Lower leg skin (tissue), 4 donors: ENCODE measurements at regions not wholly inside any gene's neighbourhood (a gene's known extent, or its start where the extent isn't known, plus 50 kb on each side); places are given as distances from the start of the nearest gene placed in this dataset.

Experiments used
- DNase-seq, 2 donors: peaks; one replicate each; pipeline ENCODE4 v3.0.0-alpha.2; 2019; ENCODE audit warnings: low spot score in 2 of 2
- H3K4me3 ChIP-seq: fragments of 200-600 bp; sonication (generic); 2 replicates; pipeline ENCODE4 v1.5.1; 2017; ENCODE audit warnings: mild to moderate bottlenecking, low read depth; ENCODE audit not compliant: poor library complexity, severe bottlenecking
- CTCF ChIP-seq, 3 donors: fragments of 450-650 bp; IDR thresholded peaks; one replicate each; pipeline ENCODE4 v1.5.1; 2016; ENCODE audit warnings: antibody characterized with exemption in 3 of 3, mild to moderate bottlenecking in 3 of 3, moderate library complexity in 2 of 3
- POLR2A ChIP-seq, 2 donors: fragments of 450-650 bp; IDR thresholded peaks; one replicate each; pipeline ENCODE4 v1.6.1; 2016 to 2017; ENCODE audit warnings: antibody characterized with exemption in 2 of 2, mild to moderate bottlenecking in 1 of 2, moderate library complexity in 1 of 2
- WGBS, 2 donors: methylation state at CpG; one replicate each; pipeline ENCODE4 v1.1.5; 2018; 5-methylcytosine and 5-hydroxymethylcytosine counted together
- intact Hi-C: fragments of 100-400 bp; cut with DNase I; formaldehyde crosslinking; loops from one replicate; pipeline ENCODE4 v1.15.0; 2023; ENCODE audit warnings: low total_unique reads

DNA sequence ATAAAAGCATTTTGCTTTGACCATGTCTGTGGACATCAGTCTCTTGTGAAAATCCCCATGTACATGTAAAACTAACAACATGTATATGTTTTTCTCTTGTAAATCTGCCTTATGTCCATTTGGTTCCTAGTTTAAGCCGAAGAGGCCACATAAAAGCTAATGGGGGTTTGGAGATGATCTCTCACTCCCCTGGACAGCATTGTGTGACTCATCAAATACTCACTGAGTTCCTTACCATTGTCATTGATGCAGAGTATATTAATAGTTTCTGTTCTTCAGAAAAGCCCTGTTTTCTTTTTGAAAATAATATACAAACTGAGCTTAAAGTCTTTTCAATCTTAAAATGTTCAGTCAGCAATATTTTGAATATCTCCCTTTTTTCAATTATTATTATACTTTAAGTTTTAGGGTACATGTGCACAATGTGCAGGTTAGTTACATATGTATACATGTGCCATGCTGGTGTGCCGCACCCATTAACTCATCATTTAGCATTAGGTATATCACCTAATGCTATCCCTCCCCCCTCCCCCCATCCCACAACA lies 536.7 kb upstream of the HTR2A start:
- no peak for DNase-seq
- no peak overlapping the region for H3K4me3 ChIP-seq
- WGBS, 2 donors: 98 to 100% methylated on average over 2 of the region's 2 CpGs
- TF ChIP-seq POLR2A (IDR thresholded peaks at IDR 0.05): no peak
- TF ChIP-seq CTCF (IDR thresholded peaks at IDR 0.05): no peak
- intact Hi-C loops: no loop called here

- DNase-seq: peak in 1 of 2 donors; percentile 58
- intact Hi-C loops: no loop called here
- 32 to 43% methylated on average over 3 of the region's 3 CpGs for WGBS, 2 donors
- no peak overlapping the region for H3K4me3 ChIP-seq
- TF ChIP-seq CTCF (IDR thresholded peaks at IDR 0.05) (no peak), POLR2A (IDR thresholded peaks at IDR 0.05) (no peak)
Observed at GRCh38 chr13:47426126-47426849, 529.4 kb upstream of the HTR2A start.

GRCh38 chr13:47421525-47421924 lies 524.7 kb upstream of the HTR2A start:
- intact Hi-C loops: no loop called here
- 53 to 57% methylated on average over 1 of the region's 1 CpG for WGBS, 2 donors

DNA sequence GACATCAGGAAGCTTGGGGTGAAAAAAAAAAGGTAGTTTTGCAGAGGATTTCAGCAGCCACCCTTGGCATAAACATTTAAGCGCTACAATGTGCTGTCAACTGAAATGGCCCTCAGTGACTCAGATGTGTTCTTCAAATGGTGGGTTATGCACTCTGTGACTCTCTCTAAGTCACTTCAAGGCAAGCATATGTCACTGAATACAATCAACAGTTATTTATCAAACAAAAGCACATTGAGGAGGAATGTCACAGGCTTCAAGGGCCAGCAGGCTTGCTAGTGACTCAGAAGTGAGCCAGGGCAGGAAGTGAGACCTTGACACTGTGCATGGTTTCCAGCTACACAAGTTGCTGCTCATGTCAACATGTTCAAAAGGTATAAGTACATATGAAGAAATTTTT lies 523.7 kb upstream of the HTR2A start:
- intact Hi-C loops: no loop called here
- no peak overlapping the region for H3K4me3 ChIP-seq
- 89 to 93% methylated on average over 1 of the region's 1 CpG for WGBS, 2 donors
- TF ChIP-seq POLR2A (IDR thresholded peaks at IDR 0.05) (no peak), CTCF (IDR thresholded peaks at IDR 0.05) (no peak)
- DNase-seq: no peak

More at GRCh38 chr13:47421525-47421924, 524.7 kb upstream of the HTR2A start:
- no peak for TF ChIP-seq CTCF (IDR thresholded peaks at IDR 0.05)
- TF ChIP-seq POLR2A (IDR thresholded peaks at IDR 0.05): no peak
- H3K4me3 ChIP-seq: no peak overlapping the region
- DNase-seq: no peak

GRCh38 chr13:47420020-47420419 lies 523.2 kb upstream of the HTR2A start:
- no peak for DNase-seq
- intact Hi-C loops: no loop called here
- TF ChIP-seq CTCF (IDR thresholded peaks at IDR 0.05): no peak
- TF ChIP-seq POLR2A (IDR thresholded peaks at IDR 0.05): no peak
- H3K4me3 ChIP-seq: no peak overlapping the region
- WGBS, 2 donors: 32 to 42% methylated on average over 1 of the region's 1 CpG
